Activated CD8-positive, alpha-beta memory T cell treated with anti-CD3 and anti-CD28 coated beads for 36 hours (primary cell): ENCODE measurements at regions not wholly inside any gene's neighbourhood (a gene's known extent, or its start where the extent isn't known, plus 50 kb on each side); places are given as distances from the start of the nearest gene placed in this dataset.

Experiments used
- CTCF ChIA-PET: fragments of 350-600 bp; sonication (Branson Sonifier 250); formaldehyde crosslinking; loops from one replicate; lab custom pipeline; 2021; ENCODE audit warnings: antibody characterized with exemption; lab: Charles Lee
- POLR2A ChIA-PET: fragments of 350-600 bp; sonication (Branson Sonifier 250); formaldehyde crosslinking; loops from one replicate; lab custom pipeline; 2021; ENCODE audit warnings: antibody characterized with exemption; lab: Charles Lee

DNA sequence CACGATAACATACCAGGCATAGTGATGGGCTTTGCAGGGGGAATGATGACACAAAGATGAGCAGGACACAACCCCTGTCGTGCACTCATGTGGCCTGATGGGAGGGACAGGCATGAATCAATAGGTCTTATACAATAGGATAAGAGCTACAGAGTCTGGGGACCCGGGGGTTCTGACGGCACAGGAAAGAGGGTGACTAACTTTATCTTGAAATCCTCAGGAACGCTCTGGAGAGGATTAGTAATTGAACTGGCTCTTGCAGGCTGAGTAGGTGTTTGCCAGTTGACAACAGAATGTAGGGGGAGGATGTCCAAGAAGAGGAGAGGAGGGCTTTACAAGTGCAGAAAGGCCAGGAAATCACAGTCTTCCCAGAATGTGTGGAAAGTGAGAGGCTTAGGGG lies 219.9 kb upstream of the ECI2 start:
- ChIA-PET CTCF (no interaction called here), POLR2A (no interaction called here)

- POLR2A ChIA-PET = no interaction called here
- CTCF ChIA-PET = no interaction called here
These were observed 218.8 kb upstream of the ECI2 start for GRCh38 chr6:4354181-4354580.

GRCh38 chr6:4352731-4353130 lies 217.4 kb upstream of the ECI2 start:
- ChIA-PET CTCF (no interaction called here), POLR2A (no interaction called here)

- POLR2A ChIA-PET = no interaction called here
- CTCF ChIA-PET = no interaction called here
These were observed 216.9 kb upstream of the ECI2 start for GRCh38 chr6:4352322-4352669.

DNA sequence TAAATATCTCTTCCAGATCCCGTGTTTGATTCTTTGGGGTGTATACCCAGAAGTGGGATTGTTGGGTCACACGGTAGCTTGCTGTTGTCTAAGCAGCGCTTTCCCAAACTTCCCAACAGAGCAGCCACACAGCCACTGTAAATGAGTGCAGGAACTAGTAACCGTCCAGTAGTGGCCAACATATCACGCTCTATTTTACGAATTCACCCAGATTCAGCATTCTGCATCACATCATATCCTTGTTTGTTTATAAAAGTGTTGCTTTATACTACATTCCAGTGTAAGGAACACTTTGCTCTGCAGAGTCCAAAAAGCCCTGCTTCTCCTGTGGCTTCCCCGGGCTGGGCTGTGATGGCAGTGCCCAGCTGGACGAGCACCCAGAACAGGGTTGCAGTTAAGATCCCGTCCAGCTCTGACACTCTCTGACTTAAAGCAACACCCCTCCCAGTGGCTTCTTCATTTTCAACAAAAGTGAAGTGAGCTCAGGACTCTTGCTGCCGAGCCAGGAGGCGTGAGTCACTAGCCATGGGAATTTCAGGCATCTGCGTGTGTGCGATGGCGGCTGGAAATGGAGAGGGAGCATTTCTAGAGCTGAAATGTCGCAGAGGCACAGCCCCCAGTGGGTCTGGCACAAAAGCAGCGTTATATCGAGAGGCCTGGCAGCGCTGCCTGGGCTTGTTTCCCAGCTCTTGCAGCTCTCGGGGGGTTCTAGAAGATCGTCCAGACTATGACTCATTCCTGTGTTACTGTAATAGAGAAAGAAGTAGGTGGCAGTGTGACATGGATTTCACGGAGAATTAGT lies 216.3 kb upstream of the ECI2 start:
- POLR2A ChIA-PET = no interaction called here

GRCh38 chr6:4350567-4351519 lies 215.5 kb upstream of the ECI2 start:
- CTCF ChIA-PET = interaction anchor here (1.1 kb wide), 1 partner anchor 313 kb away, joined by 3 read pairs; no protein-coding TSS in a partner anchor
- POLR2A ChIA-PET = no interaction called here

More for the DNA sequence above, 216.3 kb upstream of the ECI2 start:
- CTCF ChIA-PET = interaction anchor here (1.1 kb wide), 1 partner anchor 312 kb away, joined by 3 read pairs; no protein-coding TSS in a partner anchor

- POLR2A ChIA-PET = no interaction called here
- CTCF ChIA-PET = no interaction called here
These were observed 214.6 kb upstream of the ECI2 start for GRCh38 chr6:4349931-4350330.

DNA sequence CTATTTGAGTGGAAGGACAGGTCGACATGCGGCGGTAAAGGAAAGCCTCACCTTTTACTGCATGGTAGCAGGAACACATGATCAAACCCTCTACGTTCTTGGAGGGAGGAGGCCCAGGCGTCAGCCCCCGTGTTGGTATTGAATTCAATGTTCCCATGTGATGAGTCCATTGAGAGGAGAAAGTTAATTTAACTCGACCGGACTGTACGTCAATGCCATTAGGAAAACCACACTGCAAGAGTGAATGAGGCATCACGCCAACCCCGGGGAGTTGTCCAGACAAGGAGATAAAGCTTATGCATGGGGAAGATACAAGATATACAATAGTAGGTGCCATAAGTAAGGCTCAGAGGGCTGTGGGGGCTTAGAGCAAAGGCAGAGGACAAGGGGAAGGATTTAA lies 213.9 kb upstream of the ECI2 start:
- POLR2A ChIA-PET = no interaction called here
- CTCF ChIA-PET = no interaction called here

GRCh38 chr6:4348462-4349112 lies 213.2 kb upstream of the ECI2 start:
- POLR2A ChIA-PET = no interaction called here
- CTCF ChIA-PET = no interaction called here

- ChIA-PET POLR2A (no interaction called here), CTCF (no interaction called here)
These were observed 212.5 kb upstream of the ECI2 start for GRCh38 chr6:4347877-4348276.

DNA sequence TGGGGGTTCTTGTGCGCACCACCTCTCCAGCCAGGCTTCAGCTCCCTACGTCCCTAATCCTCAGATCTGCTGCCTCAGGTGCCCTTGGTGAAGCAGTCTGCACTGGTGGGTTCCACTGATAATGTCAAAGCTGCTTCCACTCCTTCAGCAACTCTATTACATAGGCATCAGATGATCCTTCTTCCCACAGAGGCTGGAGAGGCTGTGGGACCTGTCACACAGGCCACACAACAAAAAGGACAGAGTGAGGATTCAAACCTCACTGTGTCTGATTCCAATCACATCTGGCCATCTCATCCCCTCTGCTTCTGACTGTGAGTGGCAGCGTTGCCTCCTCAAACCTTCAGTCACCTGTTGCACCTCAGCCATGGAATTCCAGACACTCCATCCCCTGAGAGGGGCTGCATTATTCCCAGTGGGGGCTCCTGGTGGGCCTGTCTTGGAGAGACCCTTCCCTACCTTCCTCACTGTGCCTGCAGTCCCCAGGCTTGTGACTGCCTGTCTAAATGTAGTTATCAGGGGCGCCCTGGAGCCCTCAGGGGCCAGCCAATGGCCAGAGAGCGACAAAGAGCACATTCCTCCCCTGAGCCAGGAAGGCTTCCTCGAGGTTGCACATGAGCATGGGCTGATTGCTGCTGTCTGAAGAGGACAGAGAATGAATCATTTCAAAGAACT lies 211.4 kb upstream of the ECI2 start:
- ChIA-PET POLR2A (no interaction called here), CTCF (no interaction called here)

DNA sequence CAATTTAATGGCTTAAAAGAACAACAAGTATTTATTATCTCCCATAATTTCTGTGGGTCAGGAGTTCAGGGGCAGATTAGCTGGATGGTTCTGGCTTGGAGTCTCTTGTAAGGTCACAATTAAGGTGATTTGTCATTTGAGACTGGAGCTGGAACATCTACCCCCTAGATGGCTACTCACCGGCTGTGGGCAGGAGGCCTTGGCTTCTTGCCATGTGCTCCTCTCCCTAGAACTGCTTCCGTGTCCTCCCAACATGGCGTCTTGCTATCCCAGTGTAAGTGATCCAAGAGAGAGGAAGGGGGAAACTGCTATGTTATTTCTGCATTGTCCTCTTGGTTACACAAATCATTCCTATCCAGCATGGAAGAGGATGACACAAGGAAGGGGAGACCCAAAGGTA lies 210.2 kb upstream of the ECI2 start:
- ChIA-PET POLR2A (no interaction called here), CTCF (no interaction called here)

- CTCF ChIA-PET = no interaction called here
- POLR2A ChIA-PET = no interaction called here
These were observed 209.0 kb upstream of the ECI2 start for GRCh38 chr6:4344317-4344899.

GRCh38 chr6:4342407-4343137 lies 207.2 kb upstream of the ECI2 start:
- ChIA-PET POLR2A (no interaction called here), CTCF (no interaction called here)

DNA sequence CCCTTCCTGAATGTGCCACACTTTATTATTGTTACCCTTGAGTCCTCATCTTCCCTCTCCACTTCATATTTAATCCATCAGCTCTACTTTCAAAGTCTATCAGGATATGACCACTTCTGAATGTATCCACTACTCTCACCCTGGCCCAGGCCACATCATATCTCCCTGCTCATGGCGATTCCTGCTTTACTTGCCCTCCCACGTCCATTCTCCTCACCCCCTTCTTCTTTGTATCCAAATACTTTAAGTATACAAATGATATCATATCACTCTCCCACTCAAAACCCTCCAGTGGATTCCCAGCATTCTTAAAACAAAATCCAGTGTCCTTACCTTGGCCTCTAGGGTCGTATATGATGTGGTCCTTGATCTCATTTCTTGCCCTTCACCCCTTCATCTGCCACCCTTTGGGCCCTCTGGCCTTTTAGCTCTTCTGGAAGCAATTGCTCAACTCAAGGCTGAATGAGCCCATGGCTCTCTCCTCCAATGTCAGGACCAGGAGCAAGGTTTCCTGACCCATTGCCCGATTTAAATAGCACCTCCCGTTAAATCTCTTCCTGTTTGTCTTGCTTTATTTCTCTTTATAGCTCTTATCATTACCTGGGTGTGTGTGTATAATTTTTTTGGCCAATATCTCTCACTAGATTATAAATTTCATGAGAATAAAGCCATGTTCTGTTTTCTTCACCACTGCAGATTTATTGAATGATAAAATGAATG lies 205.9 kb upstream of the ECI2 start:
- ChIA-PET POLR2A (no interaction called here), CTCF (no interaction called here)

GRCh38 chr6:4340544-4340943 lies 205.2 kb upstream of the ECI2 start:
- ChIA-PET CTCF (no interaction called here), POLR2A (no interaction called here)

GRCh38 chr6:4338884-4339283 lies 203.5 kb upstream of the ECI2 start:
- ChIA-PET CTCF (no interaction called here), POLR2A (no interaction called here)
